ENCODE measurements at regions not wholly inside any gene's neighbourhood (a gene's known extent, or its start where the extent isn't known, plus 50 kb on each side); places are given as distances from the start of the nearest gene placed in this dataset.

DNA sequence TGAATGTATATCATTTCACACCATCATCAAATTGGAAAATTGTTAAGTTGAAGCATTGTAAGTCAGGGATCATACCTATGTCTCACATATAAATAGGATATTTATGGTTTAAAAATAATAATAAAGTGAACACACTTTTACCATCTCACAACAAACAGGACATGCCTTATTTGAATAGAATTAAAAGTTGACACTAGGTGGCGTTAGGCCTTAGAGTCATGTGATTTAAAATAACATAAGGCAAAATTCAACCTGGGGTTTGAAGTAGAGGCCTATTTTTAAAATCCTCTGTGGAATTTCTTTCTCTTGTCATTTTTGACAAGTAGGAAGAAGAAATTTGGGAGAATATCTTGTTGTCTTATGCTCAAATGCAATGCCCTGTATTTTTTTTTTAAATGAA lies 184.7 kb upstream of the PCDH15 start:
- DNase-seq (ENCODE audit: low read depth), result no peak
- Histone ChIP-seq H3K36me3 (ENCODE audit: control insufficient read depth, insufficient read depth, low read length) (no peaks in the 10 kb centered on the region), H3K27me3 (ENCODE audit: control insufficient read depth, insufficient read depth, low read length) (no peaks in the 10 kb centered on the region), H3K4me3 (ENCODE audit: low read depth, low read length) (no peak overlapping the region)
- TF ChIP-seq, protein P1, sequence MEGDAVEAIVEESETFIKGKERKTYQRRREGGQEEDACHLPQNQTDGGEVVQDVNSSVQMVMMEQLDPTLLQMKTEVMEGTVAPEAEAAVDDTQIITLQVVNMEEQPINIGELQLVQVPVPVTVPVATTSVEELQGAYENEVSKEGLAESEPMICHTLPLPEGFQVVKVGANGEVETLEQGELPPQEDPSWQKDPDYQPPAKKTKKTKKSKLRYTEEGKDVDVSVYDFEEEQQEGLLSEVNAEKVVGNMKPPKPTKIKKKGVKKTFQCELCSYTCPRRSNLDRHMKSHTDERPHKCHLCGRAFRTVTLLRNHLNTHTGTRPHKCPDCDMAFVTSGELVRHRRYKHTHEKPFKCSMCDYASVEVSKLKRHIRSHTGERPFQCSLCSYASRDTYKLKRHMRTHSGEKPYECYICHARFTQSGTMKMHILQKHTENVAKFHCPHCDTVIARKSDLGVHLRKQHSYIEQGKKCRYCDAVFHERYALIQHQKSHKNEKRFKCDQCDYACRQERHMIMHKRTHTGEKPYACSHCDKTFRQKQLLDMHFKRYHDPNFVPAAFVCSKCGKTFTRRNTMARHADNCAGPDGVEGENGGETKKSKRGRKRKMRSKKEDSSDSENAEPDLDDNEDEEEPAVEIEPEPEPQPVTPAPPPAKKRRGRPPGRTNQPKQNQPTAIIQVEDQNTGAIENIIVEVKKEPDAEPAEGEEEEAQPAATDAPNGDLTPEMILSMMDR (IDR thresholded peaks at IDR 0.05; ENCODE audit: insufficient read depth, low read length, poor library complexity, severe bottlenecking), result peak; percentile 29

DNA sequence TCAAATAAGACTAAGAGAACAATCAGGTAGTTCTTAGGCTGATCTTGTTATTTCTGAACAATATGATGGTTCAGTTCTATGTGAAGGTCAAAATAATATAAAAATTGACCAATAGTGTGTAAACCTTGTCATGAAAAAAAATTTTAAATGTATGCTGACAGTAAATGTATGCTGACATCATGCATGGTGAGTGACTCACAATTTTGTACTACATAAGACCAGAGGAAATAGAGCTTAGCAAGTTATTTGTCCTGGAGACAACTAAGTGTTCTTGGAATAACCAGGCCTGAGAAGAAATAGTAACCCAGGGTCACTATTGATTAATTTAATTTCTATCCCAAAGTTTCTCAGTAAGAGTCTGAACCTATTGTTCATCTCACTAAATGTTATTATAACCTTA lies 182.2 kb upstream of the PCDH15 start:
- Histone ChIP-seq H3K27me3 (ENCODE audit: control insufficient read depth, insufficient read depth, low read length) (no peaks in the 10 kb centered on the region), H3K4me3 (ENCODE audit: low read depth, low read length) (no peak overlapping the region), H3K36me3 (ENCODE audit: control insufficient read depth, insufficient read depth, low read length) (no peaks in the 10 kb centered on the region)
- TF ChIP-seq, protein P1 (IDR thresholded peaks at IDR 0.05; ENCODE audit: insufficient read depth, low read length, poor library complexity, severe bottlenecking), result no peak
- DNase-seq (ENCODE audit: low read depth), result no peak

DNA sequence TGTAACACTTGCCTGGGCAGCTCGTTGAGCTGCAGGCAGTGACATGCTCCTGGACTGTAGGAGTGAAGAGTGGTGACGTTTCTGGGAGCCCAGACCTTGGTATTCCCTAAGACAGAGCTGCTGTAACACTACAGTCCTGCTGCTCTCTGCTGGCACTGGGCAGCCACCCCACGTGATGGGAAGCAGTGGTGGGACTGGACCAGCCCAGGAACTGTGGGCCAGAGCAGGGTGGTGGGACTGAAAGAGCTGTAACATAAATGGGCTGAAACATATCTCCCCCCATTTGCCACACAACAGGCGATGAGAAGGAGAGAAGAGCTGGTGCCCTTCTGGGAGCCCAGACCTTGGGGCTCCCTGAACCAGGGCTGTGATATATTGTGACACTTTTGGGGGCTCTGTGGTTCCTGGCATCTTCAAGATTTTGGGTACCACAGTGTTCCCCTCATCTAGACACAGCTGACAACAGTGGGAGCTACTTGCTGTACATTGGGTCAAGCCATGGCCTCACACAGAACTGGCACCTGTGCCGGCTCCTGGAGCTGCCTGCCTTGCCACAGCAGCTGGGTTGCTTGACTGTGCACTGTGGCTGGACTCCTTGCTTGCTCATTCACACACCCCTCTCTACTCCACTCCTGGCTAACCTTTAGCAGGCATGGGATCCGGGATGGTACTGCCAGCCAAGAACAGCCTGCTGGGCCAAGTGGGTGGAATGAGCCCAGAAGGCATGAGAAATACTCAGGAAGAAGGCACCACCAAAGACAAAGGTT lies 161.3 kb upstream of the PCDH15 start:
- H3K36me3 ChIP-seq (ENCODE audit: control insufficient read depth, insufficient read depth, low read length), result no peaks in the 10 kb centered on the region
- no peak for DNase-seq (ENCODE audit: low read depth)
- H3K4me3 ChIP-seq (ENCODE audit: low read depth, low read length), result no peak overlapping the region
- H3K27me3 ChIP-seq (ENCODE audit: control insufficient read depth, insufficient read depth, low read length), result no peaks in the 10 kb centered on the region
- TF ChIP-seq, protein P1 (IDR thresholded peaks at IDR 0.05; ENCODE audit: insufficient read depth, low read length, poor library complexity, severe bottlenecking), result no peak

DNA sequence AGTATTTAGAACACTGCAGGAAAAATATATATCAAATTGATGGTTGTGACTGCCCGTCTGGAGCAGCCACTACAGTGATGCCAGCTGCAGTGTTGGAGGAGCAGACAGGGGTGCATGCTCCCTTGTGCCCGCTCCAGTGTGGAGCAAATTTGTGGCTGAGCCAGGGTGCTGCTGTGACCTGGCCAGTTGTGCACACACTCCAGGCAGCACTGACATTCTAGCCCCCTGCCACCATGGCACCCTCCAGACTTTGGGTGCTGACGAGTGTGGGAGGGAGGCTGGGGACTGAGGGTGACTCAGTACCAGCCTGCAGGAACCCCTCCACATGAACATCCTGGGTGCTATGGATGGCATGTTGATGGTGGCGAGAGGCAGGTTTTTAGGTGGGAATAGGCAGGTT lies 160.0 kb upstream of the PCDH15 start:
- H3K27me3 ChIP-seq (ENCODE audit: control insufficient read depth, insufficient read depth, low read length), result no peaks in the 10 kb centered on the region
- H3K36me3 ChIP-seq (ENCODE audit: control insufficient read depth, insufficient read depth, low read length), result no peaks in the 10 kb centered on the region
- no peak overlapping the region for H3K4me3 ChIP-seq (ENCODE audit: low read depth, low read length)
- TF ChIP-seq, protein P1 (IDR thresholded peaks at IDR 0.05; ENCODE audit: insufficient read depth, low read length, poor library complexity, severe bottlenecking), result no peak
- no peak for DNase-seq (ENCODE audit: low read depth)

DNA sequence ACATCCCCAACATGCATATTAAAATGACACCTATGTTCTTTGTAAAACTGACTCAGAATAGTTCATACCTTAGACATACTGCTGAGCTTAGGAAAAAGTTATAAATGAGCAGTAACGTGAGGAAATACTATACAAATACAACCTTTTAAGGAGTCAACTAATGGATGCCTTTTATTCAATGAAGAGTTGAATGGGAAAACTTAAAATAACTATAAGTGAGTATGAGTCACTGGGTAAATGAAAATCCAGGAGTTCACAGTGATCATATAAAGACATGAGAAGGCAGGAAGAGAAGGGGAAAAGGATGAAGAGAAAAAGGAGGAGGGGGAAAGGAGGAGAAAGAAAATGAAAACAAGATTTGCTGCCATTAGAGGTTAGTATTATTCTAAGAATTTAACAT lies 157.8 kb upstream of the PCDH15 start:
- no peak for DNase-seq (ENCODE audit: low read depth)
- TF ChIP-seq, protein P1 (IDR thresholded peaks at IDR 0.05; ENCODE audit: insufficient read depth, low read length, poor library complexity, severe bottlenecking), result no peak
- H3K36me3 ChIP-seq (ENCODE audit: control insufficient read depth, insufficient read depth, low read length), result no peaks in the 10 kb centered on the region
- no peaks in the 10 kb centered on the region for H3K27me3 ChIP-seq (ENCODE audit: control insufficient read depth, insufficient read depth, low read length)
- no peak overlapping the region for H3K4me3 ChIP-seq (ENCODE audit: low read depth, low read length)

DNA sequence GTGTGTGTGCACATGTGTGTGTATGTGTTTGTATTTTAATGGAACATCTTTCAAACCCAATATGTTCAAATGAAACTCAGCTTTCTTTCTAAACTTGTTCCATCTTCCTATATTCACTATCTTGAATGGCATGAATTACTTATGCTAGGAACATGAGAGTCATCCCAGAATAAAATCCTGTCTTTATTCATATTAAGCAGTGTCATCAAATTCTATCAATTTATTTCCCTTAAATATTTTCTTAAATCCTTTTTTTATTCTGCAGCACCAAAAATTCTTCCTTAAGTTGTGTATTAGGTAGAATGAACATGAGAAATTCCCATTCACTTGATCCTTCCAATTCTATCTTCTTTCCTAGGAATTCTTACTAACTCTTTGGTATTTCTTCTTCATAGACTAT lies 146.6 kb upstream of the PCDH15 start:
- TF ChIP-seq, protein P1 (IDR thresholded peaks at IDR 0.05; ENCODE audit: insufficient read depth, low read length, poor library complexity, severe bottlenecking), result no peak
- no peak overlapping the region for H3K4me3 ChIP-seq (ENCODE audit: low read depth, low read length)
- H3K27me3 ChIP-seq (ENCODE audit: control insufficient read depth, insufficient read depth, low read length), result no peaks in the 10 kb centered on the region
- no peak for DNase-seq (ENCODE audit: low read depth)
- no peaks in the 10 kb centered on the region for H3K36me3 ChIP-seq (ENCODE audit: control insufficient read depth, insufficient read depth, low read length)

Measured in kidney epithelial cell (primary cell).